ENCODE measurements at regions not wholly inside any gene's neighbourhood (a gene's known extent, or its start where the extent isn't known, plus 50 kb on each side); places are given as distances from the start of the nearest gene placed in this dataset.

DNA sequence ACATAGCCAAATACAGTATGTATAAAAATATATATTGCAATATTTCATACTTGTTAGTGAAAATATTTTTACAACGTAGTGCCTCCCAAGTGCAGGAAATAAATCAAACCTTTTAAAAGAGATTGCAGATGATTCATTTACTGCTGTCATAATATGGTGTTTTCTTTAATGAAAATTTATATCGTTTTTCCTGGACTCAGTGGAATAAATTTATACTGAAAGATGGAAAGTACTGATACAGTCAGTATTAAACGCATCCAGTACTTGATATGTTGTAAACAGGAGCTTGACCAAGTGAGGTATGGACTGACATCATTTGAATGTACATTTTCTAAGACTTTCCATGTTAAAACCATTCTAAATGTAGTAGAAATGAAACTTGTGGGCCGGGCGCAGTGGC, 143.4 kb upstream of the ZNF608 start:
- no peak for TF ChIP-seq EZH2 (IDR thresholded peaks at IDR 0.05; ENCODE audit: borderline replicate concordance, low read depth, low read length, severe bottlenecking)
- TF ChIP-seq, protein P1, sequence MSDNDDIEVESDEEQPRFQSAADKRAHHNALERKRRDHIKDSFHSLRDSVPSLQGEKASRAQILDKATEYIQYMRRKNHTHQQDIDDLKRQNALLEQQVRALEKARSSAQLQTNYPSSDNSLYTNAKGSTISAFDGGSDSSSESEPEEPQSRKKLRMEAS (IDR thresholded peaks at IDR 0.05; ENCODE audit: insufficient read depth, insufficient read length) = no peak

Measured in endothelial cell of umbilical vein (primary cell).